RWPE1 (cell line): ENCODE measurements at regions not wholly inside any gene's neighbourhood (a gene's known extent, or its start where the extent isn't known, plus 50 kb on each side); places are given as distances from the start of the nearest gene placed in this dataset.
A peak's percentile ranks its signal among the peaks of the same experiment; 100 is the strongest.

Experiments used
- CTCF ChIA-PET: fragments of 350-600 bp; sonication (Branson Sonifier 250); formaldehyde crosslinking; extraction: SDS; loops from one replicate; lab custom pipeline; 2021; lab: Yijun Ruan, JAX
- POLR2A ChIA-PET: fragments of 400-600 bp; formaldehyde crosslinking; extraction: SDS; loops from one replicate; lab custom pipeline; 2020; ENCODE audit warnings: antibody characterized with exemption; ENCODE audit not compliant: low non-redundant PET; lab: Yijun Ruan, JAX
- DNase-seq: peaks from one replicate; pipeline ENCODE4 v3.0.0; 2012; ENCODE audit warnings: low spot score
- H3K27ac ChIP-seq: fragments of 450-650 bp; 2 replicates; pipeline ENCODE4 v1.5.1; 2017
- TF ChIP-seq, protein P1 (sequence below): fragments of 450-650 bp; conservative IDR thresholded peaks from 2 replicates; pipeline ENCODE4 v1.5.1; 2017; ENCODE audit warnings: low read depth, mild to moderate bottlenecking

DNA sequence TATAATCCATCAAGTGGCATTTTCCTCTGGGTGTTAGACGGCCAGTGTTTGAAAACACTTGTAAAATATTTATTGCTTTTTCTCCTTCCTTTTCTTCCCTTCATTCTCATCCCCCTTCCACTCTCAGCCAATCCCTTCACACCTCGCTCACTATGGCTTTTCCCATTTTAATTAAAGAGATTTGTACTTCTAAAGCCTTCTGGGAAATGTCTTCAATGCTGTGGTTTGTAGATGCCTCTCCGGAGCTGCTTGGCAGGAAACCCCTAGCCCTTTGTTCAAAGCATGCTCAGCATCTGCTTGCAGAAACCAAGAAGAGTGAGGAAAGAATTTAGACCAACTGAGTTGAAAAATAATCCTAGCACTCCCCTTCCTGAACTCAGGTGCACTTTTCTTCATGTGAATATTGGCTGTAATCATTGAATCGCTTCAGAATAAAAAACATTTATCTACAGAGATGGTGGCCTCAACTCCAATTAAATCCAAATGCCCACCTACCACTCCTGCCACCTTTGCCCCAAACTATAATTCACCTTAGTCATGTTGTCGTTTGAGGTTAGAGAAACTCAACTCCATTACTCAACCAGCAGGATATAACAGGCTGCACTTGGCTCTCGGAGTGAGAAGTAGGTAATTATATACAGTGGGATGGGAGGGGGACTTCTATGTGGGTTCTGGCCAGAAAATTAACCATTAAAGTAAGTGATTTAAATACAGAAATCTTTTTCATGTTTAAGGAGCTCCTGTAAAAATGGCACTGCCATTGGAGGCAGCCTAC lies 659.4 kb upstream of the CAMK1G start:
- ChIA-PET CTCF (interaction anchor here (0.5 kb wide), 1 partner anchor 604 kb away, joined by 4 read pairs; no protein-coding TSS in a partner anchor), POLR2A (no interaction called here)
- TF ChIP-seq, protein P1, sequence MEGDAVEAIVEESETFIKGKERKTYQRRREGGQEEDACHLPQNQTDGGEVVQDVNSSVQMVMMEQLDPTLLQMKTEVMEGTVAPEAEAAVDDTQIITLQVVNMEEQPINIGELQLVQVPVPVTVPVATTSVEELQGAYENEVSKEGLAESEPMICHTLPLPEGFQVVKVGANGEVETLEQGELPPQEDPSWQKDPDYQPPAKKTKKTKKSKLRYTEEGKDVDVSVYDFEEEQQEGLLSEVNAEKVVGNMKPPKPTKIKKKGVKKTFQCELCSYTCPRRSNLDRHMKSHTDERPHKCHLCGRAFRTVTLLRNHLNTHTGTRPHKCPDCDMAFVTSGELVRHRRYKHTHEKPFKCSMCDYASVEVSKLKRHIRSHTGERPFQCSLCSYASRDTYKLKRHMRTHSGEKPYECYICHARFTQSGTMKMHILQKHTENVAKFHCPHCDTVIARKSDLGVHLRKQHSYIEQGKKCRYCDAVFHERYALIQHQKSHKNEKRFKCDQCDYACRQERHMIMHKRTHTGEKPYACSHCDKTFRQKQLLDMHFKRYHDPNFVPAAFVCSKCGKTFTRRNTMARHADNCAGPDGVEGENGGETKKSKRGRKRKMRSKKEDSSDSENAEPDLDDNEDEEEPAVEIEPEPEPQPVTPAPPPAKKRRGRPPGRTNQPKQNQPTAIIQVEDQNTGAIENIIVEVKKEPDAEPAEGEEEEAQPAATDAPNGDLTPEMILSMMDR, result no peak
- DNase-seq, result no peak
- H3K27ac ChIP-seq, result no peak overlapping the region

DNA sequence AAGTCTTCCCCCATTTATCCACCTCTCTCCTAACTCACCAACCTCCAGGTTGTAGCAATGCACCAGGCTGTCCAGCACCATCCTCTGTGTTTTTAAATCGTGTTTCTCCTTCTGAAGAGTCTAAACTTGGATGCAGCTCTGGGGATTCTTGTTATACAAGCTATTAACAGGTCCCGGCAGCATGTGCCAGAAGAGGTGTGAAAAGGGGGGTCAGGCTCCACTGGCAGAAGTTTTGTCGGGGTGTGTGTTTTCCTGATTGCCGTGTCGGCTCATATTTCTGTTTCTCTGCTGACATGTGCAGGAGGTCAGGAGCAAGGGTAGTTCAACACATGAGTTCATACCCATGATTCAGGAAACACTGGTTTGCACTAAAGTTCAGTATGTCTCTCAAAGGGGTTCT lies 658.6 kb upstream of the CAMK1G start:
- TF ChIP-seq, protein P1, result no peak
- CTCF ChIA-PET, result interaction anchor here (0.5 kb wide), 1 partner anchor 603 kb away, joined by 4 read pairs; no protein-coding TSS in a partner anchor
- H3K27ac ChIP-seq, result no peak overlapping the region
- POLR2A ChIA-PET, result no interaction called here
- no peak for DNase-seq

DNA sequence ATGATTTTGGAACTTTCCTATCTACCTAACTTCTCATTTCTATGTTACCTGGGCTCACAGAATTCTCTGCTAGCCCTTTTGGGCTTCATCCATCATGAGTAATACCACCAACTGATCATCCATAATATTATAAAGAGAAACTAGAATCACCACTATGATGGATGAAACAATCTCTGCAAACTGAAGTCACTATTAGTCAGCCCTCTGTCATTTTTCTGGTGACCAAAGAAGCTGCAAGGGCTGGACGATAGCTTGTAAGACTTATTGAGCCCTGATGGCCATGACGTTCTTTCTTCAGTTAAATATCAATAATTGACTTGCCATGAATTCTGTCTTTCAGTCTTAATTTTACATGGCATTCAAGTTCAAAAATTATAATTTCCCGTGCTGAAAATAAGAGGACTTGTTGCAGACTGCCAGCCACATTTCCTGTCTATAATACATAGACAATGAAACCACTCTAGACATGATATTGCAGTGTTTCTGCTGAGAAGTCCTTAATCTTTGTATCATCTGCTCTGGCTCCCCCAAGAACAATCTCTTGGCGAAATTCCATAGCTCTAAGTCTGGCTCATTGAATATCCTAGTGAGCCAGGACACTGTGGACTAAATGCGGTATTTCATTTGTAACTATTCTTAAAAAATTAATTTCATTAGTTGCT lies 655.0 kb upstream of the CAMK1G start:
- POLR2A ChIA-PET, result no interaction called here
- CTCF ChIA-PET, result interaction anchor here (0.5 kb wide), 1 partner anchor 275 kb away, joined by 3 read pairs; no protein-coding TSS in a partner anchor
- no peak for DNase-seq
- no peak overlapping the region for H3K27ac ChIP-seq
- TF ChIP-seq, protein P1, result no peak

GRCh38 chr1:208929575-208929974 lies 653.9 kb upstream of the CAMK1G start:
- H3K27ac ChIP-seq, result no peak overlapping the region
- CTCF ChIA-PET, result no interaction called here
- TF ChIP-seq, protein P1, result no peak
- POLR2A ChIA-PET, result no interaction called here
- DNase-seq, result peak; percentile 65

GRCh38 chr1:208931936-208932335 lies 651.6 kb upstream of the CAMK1G start:
- H3K27ac ChIP-seq, result no peak overlapping the region
- ChIA-PET CTCF (interaction anchor here (0.5 kb wide), 1 partner anchor 234 kb away, joined by 3 read pairs; no protein-coding TSS in a partner anchor), POLR2A (no interaction called here)
- TF ChIP-seq, protein P1, result no peak
- DNase-seq, result no peak

- CTCF ChIA-PET, result no interaction called here
- no peak for DNase-seq
- POLR2A ChIA-PET, result no interaction called here
- no peak overlapping the region for H3K27ac ChIP-seq
- TF ChIP-seq, protein P1, result no peak
These were observed 649.5 kb upstream of the CAMK1G start for GRCh38 chr1:208933984-208934525.
